ENCODE measurements at regions not wholly inside any gene's neighbourhood (a gene's known extent, or its start where the extent isn't known, plus 50 kb on each side); places are given as distances from the start of the nearest gene placed in this dataset.

DNA sequence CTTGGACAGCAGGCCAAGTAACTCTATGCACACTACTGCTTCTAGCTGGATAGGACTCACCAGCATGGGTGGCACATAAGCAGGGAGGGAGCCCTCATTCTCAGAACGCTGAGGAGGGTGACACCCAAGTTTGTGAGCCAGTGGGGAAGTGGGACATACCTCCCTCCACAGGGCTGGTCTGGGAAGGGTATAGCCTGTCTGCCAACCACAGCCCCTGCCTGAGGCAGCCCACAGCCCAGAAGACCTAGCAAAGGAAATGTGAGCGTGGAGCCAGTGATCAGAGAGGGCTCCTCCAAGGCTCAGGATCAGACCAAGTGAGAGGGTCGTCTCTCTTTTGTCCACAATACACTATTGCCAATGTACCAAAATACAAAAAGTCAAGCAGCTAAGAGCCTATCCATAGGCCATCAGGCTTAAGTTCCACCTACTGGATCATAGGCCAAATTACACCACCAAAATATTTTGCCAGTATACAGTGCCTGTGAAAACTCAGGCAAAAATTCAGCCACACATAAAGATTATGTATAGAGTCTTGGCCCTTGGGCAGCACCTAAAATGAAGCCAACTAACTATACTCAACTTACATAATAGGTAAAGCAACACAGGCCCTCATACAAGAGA, 1203.1 kb downstream of the PCDH18 start:
- TF ChIP-seq EP300 (IDR thresholded peaks at IDR 0.05), result no peak
- TF ChIP-seq, protein P1, sequence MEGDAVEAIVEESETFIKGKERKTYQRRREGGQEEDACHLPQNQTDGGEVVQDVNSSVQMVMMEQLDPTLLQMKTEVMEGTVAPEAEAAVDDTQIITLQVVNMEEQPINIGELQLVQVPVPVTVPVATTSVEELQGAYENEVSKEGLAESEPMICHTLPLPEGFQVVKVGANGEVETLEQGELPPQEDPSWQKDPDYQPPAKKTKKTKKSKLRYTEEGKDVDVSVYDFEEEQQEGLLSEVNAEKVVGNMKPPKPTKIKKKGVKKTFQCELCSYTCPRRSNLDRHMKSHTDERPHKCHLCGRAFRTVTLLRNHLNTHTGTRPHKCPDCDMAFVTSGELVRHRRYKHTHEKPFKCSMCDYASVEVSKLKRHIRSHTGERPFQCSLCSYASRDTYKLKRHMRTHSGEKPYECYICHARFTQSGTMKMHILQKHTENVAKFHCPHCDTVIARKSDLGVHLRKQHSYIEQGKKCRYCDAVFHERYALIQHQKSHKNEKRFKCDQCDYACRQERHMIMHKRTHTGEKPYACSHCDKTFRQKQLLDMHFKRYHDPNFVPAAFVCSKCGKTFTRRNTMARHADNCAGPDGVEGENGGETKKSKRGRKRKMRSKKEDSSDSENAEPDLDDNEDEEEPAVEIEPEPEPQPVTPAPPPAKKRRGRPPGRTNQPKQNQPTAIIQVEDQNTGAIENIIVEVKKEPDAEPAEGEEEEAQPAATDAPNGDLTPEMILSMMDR (IDR thresholded peaks at IDR 0.05), result no peak
- TF ChIP-seq POLR2A (IDR thresholded peaks at IDR 0.05), result no peak
- no peak for TF ChIP-seq POLR2AphosphoS5 (IDR thresholded peaks at IDR 0.05)
- 83% methylated on average over 3 of the region's 3 CpGs for WGBS, 2 donors

DNA sequence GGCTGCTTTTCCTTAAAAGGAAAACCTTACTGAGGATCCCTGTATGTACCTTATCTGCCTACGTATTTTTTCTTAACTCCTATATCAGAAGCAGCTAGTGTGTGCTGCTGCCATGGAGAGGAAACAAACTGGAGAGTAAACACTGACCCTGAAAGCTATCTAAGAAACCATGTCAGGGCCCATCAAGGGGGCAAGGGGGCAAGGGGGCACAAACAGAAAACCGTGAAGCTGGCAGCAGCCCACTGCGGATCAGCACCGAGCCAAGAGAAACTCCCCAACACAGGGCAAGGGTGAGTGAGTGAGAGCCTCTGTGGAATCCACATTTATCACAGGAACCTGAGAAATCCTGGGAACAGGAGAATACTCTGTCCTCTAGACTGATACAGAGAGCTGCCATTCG, 1204.2 kb downstream of the PCDH18 start:
- no peaks in the 10 kb centered on the region for H3K36me3 ChIP-seq
- H3K27ac ChIP-seq, result no peak overlapping the region
- no peak overlapping the region for H3K4me3 ChIP-seq
- intact Hi-C loops (cut with DNase I), result no loop called here
- no peaks in the 10 kb centered on the region for H3K27me3 ChIP-seq
- H3K4me1 ChIP-seq, result no peaks in the 10 kb centered on the region
- no peaks in the 10 kb centered on the region for H3K9me3 ChIP-seq
- no peak for DNase-seq
- TF ChIP-seq POLR2AphosphoS5 (IDR thresholded peaks at IDR 0.05) (no peak), POLR2A (IDR thresholded peaks at IDR 0.05) (no peak), EP300 (IDR thresholded peaks at IDR 0.05) (no peak)
- TF ChIP-seq, protein P1 (IDR thresholded peaks at IDR 0.05), result no peak
- WGBS, 2 donors, result 67 to 81% methylated on average over 5 of the region's 5 CpGs

More for the DNA sequence above, 1203.1 kb downstream of the PCDH18 start:
- no peaks in the 10 kb centered on the region for H3K9me3 ChIP-seq
- DNase-seq, result no peak
- H3K4me3 ChIP-seq, result no peak overlapping the region
- H3K27me3 ChIP-seq, result no peaks in the 10 kb centered on the region
- intact Hi-C loops (cut with DNase I), result no loop called here
- H3K36me3 ChIP-seq, result no peaks in the 10 kb centered on the region
- no peaks in the 10 kb centered on the region for H3K4me1 ChIP-seq
- H3K27ac ChIP-seq, result no peak overlapping the region

DNA sequence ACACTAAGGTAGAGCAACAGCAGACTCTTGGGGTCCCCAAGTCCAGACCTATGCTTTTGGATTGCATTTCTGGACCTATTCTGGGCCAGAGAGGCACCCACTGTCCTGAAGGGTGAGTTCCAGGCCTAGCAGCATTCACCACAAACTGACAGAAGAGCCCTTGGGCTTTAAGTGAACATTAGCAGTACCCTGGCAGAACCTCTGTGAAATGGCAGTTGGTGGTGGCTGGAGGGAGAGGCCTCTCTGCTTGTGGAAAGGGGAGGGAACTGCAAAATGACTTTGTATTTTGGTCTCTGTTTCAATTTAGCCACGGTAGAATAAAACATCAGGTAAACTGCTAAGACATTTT, 1211.9 kb downstream of the PCDH18 start:
- Histone ChIP-seq H3K27ac (no peak overlapping the region), H3K36me3 (no peaks in the 10 kb centered on the region), H3K4me1 (no peaks in the 10 kb centered on the region), H3K4me3 (no peak overlapping the region), H3K27me3 (no peaks in the 10 kb centered on the region), H3K9me3 (no peaks in the 10 kb centered on the region)
- WGBS, 2 donors, result 77 to 88% methylated on average over 1 of the region's 1 CpG
- DNase-seq, result no peak
- TF ChIP-seq, protein P1 (IDR thresholded peaks at IDR 0.05), result no peak
- TF ChIP-seq EP300 (IDR thresholded peaks at IDR 0.05), result no peak
- no peak for TF ChIP-seq POLR2A (IDR thresholded peaks at IDR 0.05)
- no peak for TF ChIP-seq POLR2AphosphoS5 (IDR thresholded peaks at IDR 0.05)
- intact Hi-C loops (cut with DNase I), result no loop called here

DNA sequence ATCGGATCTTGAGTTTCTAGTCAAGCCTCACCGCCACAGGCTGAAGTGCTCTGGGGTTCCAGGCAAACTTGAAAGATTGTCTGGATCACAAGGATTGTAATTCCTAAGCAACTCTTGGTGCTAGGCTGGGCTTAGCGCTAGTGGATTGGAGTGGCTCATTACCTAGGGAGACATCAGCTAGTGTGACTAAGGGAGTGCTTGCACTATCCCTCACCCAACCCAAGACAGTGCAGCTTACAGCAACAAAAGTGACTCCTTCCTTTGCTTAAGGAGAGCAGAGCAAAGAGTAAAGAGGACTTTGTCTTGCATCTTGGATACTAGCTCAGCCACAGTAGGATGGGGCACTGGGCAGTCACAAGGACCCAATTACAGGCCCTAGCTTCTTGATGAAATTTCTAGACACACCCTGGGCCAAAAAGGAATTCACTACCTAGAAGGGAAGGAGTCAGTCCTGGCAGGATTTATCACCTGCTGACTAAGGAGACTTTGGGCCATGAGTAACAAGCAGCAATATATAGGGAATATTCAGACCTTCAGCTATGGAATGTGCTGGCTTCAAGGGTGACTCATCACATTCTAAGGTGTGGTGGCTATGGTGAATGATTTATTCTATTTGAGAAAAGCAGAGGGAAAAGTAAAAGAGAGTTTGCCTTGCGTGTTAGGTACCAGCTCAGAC, 1212.4 kb downstream of the PCDH18 start:
- Histone ChIP-seq H3K27me3 (no peaks in the 10 kb centered on the region), H3K9me3 (no peaks in the 10 kb centered on the region), H3K27ac (no peak overlapping the region), H3K4me1 (no peaks in the 10 kb centered on the region), H3K4me3 (no peak overlapping the region), H3K36me3 (no peaks in the 10 kb centered on the region)
- intact Hi-C loops (cut with DNase I), result no loop called here
- no peak for TF ChIP-seq EP300 (IDR thresholded peaks at IDR 0.05)
- TF ChIP-seq, protein P1 (IDR thresholded peaks at IDR 0.05), result no peak
- no peak for TF ChIP-seq POLR2A (IDR thresholded peaks at IDR 0.05)
- no peak for TF ChIP-seq POLR2AphosphoS5 (IDR thresholded peaks at IDR 0.05)
- no peak for DNase-seq
- WGBS, 2 donors, result 87 to 94% methylated on average over 4 of the region's 4 CpGs
